HG03457 (cell line): ENCODE measurements at regions not wholly inside any gene's neighbourhood (a gene's known extent, or its start where the extent isn't known, plus 50 kb on each side); places are given as distances from the start of the nearest gene placed in this dataset.

Experiments
- ATAC-seq: cut with Tn5 transposase; IDR thresholded peaks from one replicate; pipeline ENCODE4 v1.9.1; 2021; ENCODE audit warnings: moderate number of reproducible peaks; ENCODE audit not compliant: unreplicated experiment

- ATAC-seq: no peak
Observed at GRCh38 chrX:78496483-78496882, 162.6 kb downstream of the RTL3 start.

- no peak for ATAC-seq
Observed at GRCh38 chrX:78493180-78493579, 165.8 kb upstream of the CYSLTR1 start.

GRCh38 chrX:78476701-78477100 is 149.3 kb upstream of the CYSLTR1 start:
- ATAC-seq: no peak

- no peak for ATAC-seq
Observed at GRCh38 chrX:78456909-78457308, 129.5 kb upstream of the CYSLTR1 start.

GRCh38 chrX:78455901-78456300 is 128.5 kb upstream of the CYSLTR1 start:
- no peak for ATAC-seq

GRCh38 chrX:78452356-78452755 is 124.9 kb upstream of the CYSLTR1 start:
- ATAC-seq: no peak

- no peak for ATAC-seq
Observed at GRCh38 chrX:78437621-78438020, 110.2 kb upstream of the CYSLTR1 start.

GRCh38 chrX:78429172-78429571 is 101.8 kb upstream of the CYSLTR1 start:
- ATAC-seq: no peak

GRCh38 chrX:78388663-78389062 is 61.3 kb upstream of the CYSLTR1 start:
- ATAC-seq: no peak

GRCh38 chrX:78387364-78387763 is 60.0 kb upstream of the CYSLTR1 start:
- no peak for ATAC-seq

- ATAC-seq: no peak
Observed at GRCh38 chrX:78384486-78384885, 57.1 kb upstream of the CYSLTR1 start.

GRCh38 chrX:78383594-78383993 is 56.2 kb upstream of the CYSLTR1 start:
- no peak for ATAC-seq

- ATAC-seq: no peak
Observed at GRCh38 chrX:78378476-78379115, 51.2 kb upstream of the CYSLTR1 start.
